ENCODE measurements at regions not wholly inside any gene's neighbourhood (a gene's known extent, or its start where the extent isn't known, plus 50 kb on each side); places are given as distances from the start of the nearest gene placed in this dataset.

GRCh38 chr9:90024409-90024808 lies 419.6 kb downstream of the GADD45G start:
- no peak overlapping the region for H3K27ac Mint-ChIP-seq (ENCODE audit: unreplicated experiment)
- no peak for DNase-seq (ENCODE audit: extremely low spot score, unreplicated experiment)
- H3K9me3 Mint-ChIP-seq (ENCODE audit: unreplicated experiment) = peaks cover 8% of the 10 kb centered on the region
- no peak for TF ChIP-seq CTCF (IDR thresholded peaks at IDR 0.05)
- no peak overlapping the region for H3K4me3 Mint-ChIP-seq (ENCODE audit: unreplicated experiment)
- no peaks in the 10 kb centered on the region for H3K36me3 Mint-ChIP-seq (ENCODE audit: unreplicated experiment)
- H3K4me1 Mint-ChIP-seq (ENCODE audit: unreplicated experiment) = no peaks in the 10 kb centered on the region
- H3K27me3 Mint-ChIP-seq (ENCODE audit: unreplicated experiment) = peaks cover 8% of the 10 kb centered on the region

GRCh38 chr9:90024823-90025222 lies 420.0 kb downstream of the GADD45G start:
- Mint-ChIP-seq H3K4me1 (ENCODE audit: unreplicated experiment) (no peaks in the 10 kb centered on the region), H3K4me3 (ENCODE audit: unreplicated experiment) (no peak overlapping the region), H3K27me3 (ENCODE audit: unreplicated experiment) (peaks cover 8% of the 10 kb centered on the region), H3K9me3 (ENCODE audit: unreplicated experiment) (peaks cover 8% of the 10 kb centered on the region), H3K27ac (ENCODE audit: unreplicated experiment) (no peak overlapping the region), H3K36me3 (ENCODE audit: unreplicated experiment) (no peaks in the 10 kb centered on the region)
- TF ChIP-seq CTCF (IDR thresholded peaks at IDR 0.05) = no peak
- no peak for DNase-seq (ENCODE audit: extremely low spot score, unreplicated experiment)

GRCh38 chr9:90025816-90026215 lies 421.0 kb downstream of the GADD45G start:
- Mint-ChIP-seq H3K36me3 (ENCODE audit: unreplicated experiment) (no peaks in the 10 kb centered on the region), H3K27ac (ENCODE audit: unreplicated experiment) (no peak overlapping the region)
- no peak for DNase-seq (ENCODE audit: extremely low spot score, unreplicated experiment)

GRCh38 chr9:90027296-90027790 lies 422.5 kb downstream of the GADD45G start:
- Mint-ChIP-seq H3K27me3 (ENCODE audit: unreplicated experiment) (peaks cover 8% of the 10 kb centered on the region), H3K4me3 (ENCODE audit: unreplicated experiment) (no peak overlapping the region), H3K4me1 (ENCODE audit: unreplicated experiment) (no peaks in the 10 kb centered on the region), H3K36me3 (ENCODE audit: unreplicated experiment) (no peaks in the 10 kb centered on the region), H3K27ac (ENCODE audit: unreplicated experiment) (no peak overlapping the region), H3K9me3 (ENCODE audit: unreplicated experiment) (peaks cover 3% of the 10 kb centered on the region)
- no peak for TF ChIP-seq CTCF (IDR thresholded peaks at IDR 0.05)
- DNase-seq (ENCODE audit: extremely low spot score, unreplicated experiment) = no peak

More at GRCh38 chr9:90025816-90026215, 421.0 kb downstream of the GADD45G start:
- no peak for TF ChIP-seq CTCF (IDR thresholded peaks at IDR 0.05)
- Mint-ChIP-seq H3K4me3 (ENCODE audit: unreplicated experiment) (no peak overlapping the region), H3K4me1 (ENCODE audit: unreplicated experiment) (no peaks in the 10 kb centered on the region), H3K9me3 (ENCODE audit: unreplicated experiment) (peaks cover 6% of the 10 kb centered on the region), H3K27me3 (ENCODE audit: unreplicated experiment) (peaks cover 8% of the 10 kb centered on the region)

- no peaks in the 10 kb centered on the region for H3K36me3 Mint-ChIP-seq (ENCODE audit: unreplicated experiment)
- no peak overlapping the region for H3K27ac Mint-ChIP-seq (ENCODE audit: unreplicated experiment)
- DNase-seq (ENCODE audit: extremely low spot score, unreplicated experiment) = no peak
- H3K4me3 Mint-ChIP-seq (ENCODE audit: unreplicated experiment) = no peak overlapping the region
- TF ChIP-seq CTCF (IDR thresholded peaks at IDR 0.05) = no peak
- peaks cover 8% of the 10 kb centered on the region for H3K27me3 Mint-ChIP-seq (ENCODE audit: unreplicated experiment)
- no peaks in the 10 kb centered on the region for H3K9me3 Mint-ChIP-seq (ENCODE audit: unreplicated experiment)
- no peaks in the 10 kb centered on the region for H3K4me1 Mint-ChIP-seq (ENCODE audit: unreplicated experiment)
Observed at GRCh38 chr9:90029386-90029785, 424.6 kb downstream of the GADD45G start.
